T-helper 1 cell treated with Interleukin-12 subunit alpha and Interleukin-12 subunit beta and Interleukin-4 antibody, amounts not matched to agents 30 μg/mL and 1 μg/mL, for 36 hours (primary cell): ENCODE measurements at regions not wholly inside any gene's neighbourhood (a gene's known extent, or its start where the extent isn't known, plus 50 kb on each side); places are given as distances from the start of the nearest gene placed in this dataset.

Experiments
- H3K27ac Mint-ChIP-seq: one replicate; pipeline ENCODE4 v1.8.0; 2021; ENCODE audit warnings: mild to moderate bottlenecking, mixed read lengths
- H3K27me3 Mint-ChIP-seq: one replicate; pipeline ENCODE4 v1.8.0; 2021; ENCODE audit warnings: low read depth, mixed read lengths
- H3K36me3 Mint-ChIP-seq: one replicate; pipeline ENCODE4 v1.8.0; 2021; ENCODE audit warnings: low read depth, mixed read lengths
- H3K4me1 Mint-ChIP-seq: one replicate; pipeline ENCODE4 v1.8.0; 2021; ENCODE audit warnings: low read depth, mixed read lengths
- H3K4me3 Mint-ChIP-seq: one replicate; pipeline ENCODE4 v1.8.0; 2021; ENCODE audit warnings: mild to moderate bottlenecking, moderate library complexity, mixed read lengths
- H3K9me3 Mint-ChIP-seq: one replicate; pipeline ENCODE4 v1.8.0; 2021; ENCODE audit warnings: mixed read lengths

GRCh38 chr3:117302428-117302827, 592.8 kb downstream of the TUSC7 start:
- Mint-ChIP-seq H3K4me3 (no peak overlapping the region), H3K4me1 (no peaks in the 10 kb centered on the region), H3K36me3 (no peaks in the 10 kb centered on the region), H3K9me3 (no peaks in the 10 kb centered on the region), H3K27ac (no peak overlapping the region), H3K27me3 (no peaks in the 10 kb centered on the region)

- Mint-ChIP-seq H3K27me3 (no peaks in the 10 kb centered on the region), H3K4me1 (no peaks in the 10 kb centered on the region), H3K4me3 (no peak overlapping the region), H3K27ac (no peak overlapping the region), H3K36me3 (no peaks in the 10 kb centered on the region), H3K9me3 (peaks cover 6% of the 10 kb centered on the region)
Observed at GRCh38 chr3:117303443-117303842, 593.9 kb downstream of the TUSC7 start.

GRCh38 chr3:117304681-117305080, 595.1 kb downstream of the TUSC7 start:
- Mint-ChIP-seq H3K4me1 (no peaks in the 10 kb centered on the region), H3K27ac (no peak overlapping the region), H3K9me3 (peaks cover 6% of the 10 kb centered on the region), H3K4me3 (no peak overlapping the region), H3K27me3 (no peaks in the 10 kb centered on the region), H3K36me3 (no peaks in the 10 kb centered on the region)

GRCh38 chr3:117305681-117306080, 596.1 kb downstream of the TUSC7 start:
- Mint-ChIP-seq H3K27me3 (no peaks in the 10 kb centered on the region), H3K27ac (no peak overlapping the region), H3K4me3 (no peak overlapping the region), H3K36me3 (no peaks in the 10 kb centered on the region), H3K9me3 (peaks cover 6% of the 10 kb centered on the region), H3K4me1 (no peaks in the 10 kb centered on the region)

GRCh38 chr3:117306299-117306698, 596.7 kb downstream of the TUSC7 start:
- Mint-ChIP-seq H3K4me3 (no peak overlapping the region), H3K27me3 (no peaks in the 10 kb centered on the region), H3K9me3 (peaks cover 6% of the 10 kb centered on the region), H3K27ac (no peak overlapping the region), H3K4me1 (no peaks in the 10 kb centered on the region), H3K36me3 (no peaks in the 10 kb centered on the region)

- Mint-ChIP-seq H3K27ac (no peak overlapping the region), H3K4me1 (no peaks in the 10 kb centered on the region), H3K27me3 (no peaks in the 10 kb centered on the region), H3K4me3 (no peak overlapping the region), H3K36me3 (no peaks in the 10 kb centered on the region), H3K9me3 (peaks cover 6% of the 10 kb centered on the region)
Observed at GRCh38 chr3:117308353-117308752, 598.8 kb downstream of the TUSC7 start.

- Mint-ChIP-seq H3K4me3 (no peak overlapping the region), H3K27me3 (no peaks in the 10 kb centered on the region), H3K4me1 (no peaks in the 10 kb centered on the region), H3K9me3 (peaks cover 6% of the 10 kb centered on the region), H3K27ac (no peak overlapping the region), H3K36me3 (no peaks in the 10 kb centered on the region)
Observed at GRCh38 chr3:117308756-117309155, 599.2 kb downstream of the TUSC7 start.

GRCh38 chr3:117310536-117310935, 601.0 kb downstream of the TUSC7 start:
- Mint-ChIP-seq H3K27ac (no peak overlapping the region), H3K27me3 (no peaks in the 10 kb centered on the region), H3K4me3 (no peak overlapping the region), H3K4me1 (no peaks in the 10 kb centered on the region), H3K9me3 (peaks cover 6% of the 10 kb centered on the region), H3K36me3 (no peaks in the 10 kb centered on the region)

- H3K4me3 Mint-ChIP-seq: no peak overlapping the region
- no peaks in the 10 kb centered on the region for H3K9me3 Mint-ChIP-seq
- H3K4me1 Mint-ChIP-seq: no peaks in the 10 kb centered on the region
- H3K27me3 Mint-ChIP-seq: no peaks in the 10 kb centered on the region
- no peak overlapping the region for H3K27ac Mint-ChIP-seq
- H3K36me3 Mint-ChIP-seq: no peaks in the 10 kb centered on the region
Observed at GRCh38 chr3:117314441-117315150, 605.0 kb downstream of the TUSC7 start.

- Mint-ChIP-seq H3K9me3 (no peaks in the 10 kb centered on the region), H3K36me3 (no peaks in the 10 kb centered on the region), H3K4me1 (no peaks in the 10 kb centered on the region), H3K4me3 (no peak overlapping the region), H3K27me3 (no peaks in the 10 kb centered on the region), H3K27ac (no peak overlapping the region)
Observed at GRCh38 chr3:117322866-117323265, 613.3 kb downstream of the TUSC7 start.

- H3K27ac Mint-ChIP-seq: no peak overlapping the region
- no peak overlapping the region for H3K4me3 Mint-ChIP-seq
- H3K36me3 Mint-ChIP-seq: no peaks in the 10 kb centered on the region
- no peaks in the 10 kb centered on the region for H3K4me1 Mint-ChIP-seq
- H3K9me3 Mint-ChIP-seq: peaks cover 5% of the 10 kb centered on the region
- H3K27me3 Mint-ChIP-seq: no peaks in the 10 kb centered on the region
Observed at GRCh38 chr3:117346901-117347300, 637.3 kb downstream of the TUSC7 start.

- no peaks in the 10 kb centered on the region for H3K4me1 Mint-ChIP-seq
- no peaks in the 10 kb centered on the region for H3K27me3 Mint-ChIP-seq
- no peaks in the 10 kb centered on the region for H3K36me3 Mint-ChIP-seq
- no peak overlapping the region for H3K4me3 Mint-ChIP-seq
- H3K27ac Mint-ChIP-seq: no peak overlapping the region
- peaks cover 5% of the 10 kb centered on the region for H3K9me3 Mint-ChIP-seq
Observed at GRCh38 chr3:117348884-117349283, 639.3 kb downstream of the TUSC7 start.

GRCh38 chr3:117349566-117349965, 640.0 kb downstream of the TUSC7 start:
- Mint-ChIP-seq H3K4me3 (no peak overlapping the region), H3K27me3 (no peaks in the 10 kb centered on the region), H3K9me3 (peaks cover 5% of the 10 kb centered on the region), H3K36me3 (no peaks in the 10 kb centered on the region), H3K27ac (no peak overlapping the region), H3K4me1 (no peaks in the 10 kb centered on the region)

GRCh38 chr3:117350371-117350770, 640.8 kb downstream of the TUSC7 start:
- Mint-ChIP-seq H3K27me3 (no peaks in the 10 kb centered on the region), H3K36me3 (no peaks in the 10 kb centered on the region), H3K4me3 (no peak overlapping the region), H3K27ac (no peak overlapping the region), H3K4me1 (no peaks in the 10 kb centered on the region), H3K9me3 (peaks cover 5% of the 10 kb centered on the region)

- Mint-ChIP-seq H3K27ac (no peak overlapping the region), H3K4me3 (no peak overlapping the region), H3K9me3 (peaks cover 6% of the 10 kb centered on the region), H3K27me3 (no peaks in the 10 kb centered on the region), H3K36me3 (no peaks in the 10 kb centered on the region), H3K4me1 (no peaks in the 10 kb centered on the region)
Observed at GRCh38 chr3:117355566-117355965, 646.0 kb downstream of the TUSC7 start.
